ENCODE measurements at regions not wholly inside any gene's neighbourhood (a gene's known extent, or its start where the extent isn't known, plus 50 kb on each side); places are given as distances from the start of the nearest gene placed in this dataset.

DNA sequence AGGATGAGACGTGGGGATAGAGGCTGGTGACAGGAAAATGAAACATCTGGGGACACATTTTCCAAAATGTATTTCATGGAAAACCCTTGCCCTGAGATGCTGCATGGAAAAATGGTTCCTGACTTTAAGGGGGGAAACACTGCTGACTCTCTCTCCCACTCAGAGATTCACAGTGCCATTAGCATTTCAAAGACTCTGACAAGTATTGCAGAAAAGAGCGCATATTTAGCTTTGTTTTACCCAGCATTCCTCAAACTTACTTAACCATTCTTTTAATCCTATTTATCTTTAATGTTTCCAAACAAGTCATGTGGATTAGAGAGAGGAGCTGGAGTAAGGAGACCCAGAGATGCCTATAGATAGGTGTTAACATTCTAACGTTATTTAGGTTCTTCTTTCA lies 141.8 kb upstream of the DYRK2 start:
- TF ChIP-seq NR2C2 (CRISPR knock-in tag; IDR thresholded peaks at IDR 0.05) (no peak), NR2C2 (tag; IDR thresholded peaks at IDR 0.05) (no peak), ZNF384 (IDR thresholded peaks at IDR 0.05; ENCODE audit: low read depth, low read length) (no peak), TBL1XR1 (IDR thresholded peaks at IDR 0.05; ENCODE audit: low read length in 2 of 2) (no peak), SMARCB1 (IDR thresholded peaks at IDR 0.05; ENCODE audit: insufficient read length, low read depth) (no peak), SMAD4 (CRISPR knock-in tag; conservative IDR thresholded peaks at IDR 0.05) (no peak), DDX20 (tag; IDR thresholded peaks at IDR 0.05; ENCODE audit: low read depth) (no peak), GMEB1 (CRISPR knock-in tag; IDR thresholded peaks at IDR 0.05) (no peak), HNRNPK (IDR thresholded peaks at IDR 0.05; ENCODE audit: low read depth, low read length, poor library complexity, severe bottlenecking) (no peak), FOXJ3 (CRISPR knock-in tag; IDR thresholded peaks at IDR 0.05) (no peak)
- TF ChIP-seq, protein P1, sequence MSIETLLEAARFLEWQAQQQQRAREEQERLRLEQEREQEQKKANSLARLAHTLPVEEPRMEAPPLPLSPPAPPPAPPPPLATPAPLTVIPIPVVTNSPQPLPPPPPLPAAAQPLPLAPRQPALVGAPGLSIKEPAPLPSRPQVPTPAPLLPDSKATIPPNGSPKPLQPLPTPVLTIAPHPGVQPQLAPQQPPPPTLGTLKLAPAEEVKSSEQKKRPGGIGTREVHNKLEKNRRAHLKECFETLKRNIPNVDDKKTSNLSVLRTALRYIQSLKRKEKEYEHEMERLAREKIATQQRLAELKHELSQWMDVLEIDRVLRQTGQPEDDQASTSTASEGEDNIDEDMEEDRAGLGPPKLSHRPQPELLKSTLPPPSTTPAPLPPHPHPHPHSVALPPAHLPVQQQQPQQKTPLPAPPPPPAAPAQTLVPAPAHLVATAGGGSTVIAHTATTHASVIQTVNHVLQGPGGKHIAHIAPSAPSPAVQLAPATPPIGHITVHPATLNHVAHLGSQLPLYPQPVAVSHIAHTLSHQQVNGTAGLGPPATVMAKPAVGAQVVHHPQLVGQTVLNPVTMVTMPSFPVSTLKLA (conservative IDR thresholded peaks at IDR 0.05): no peak
- Histone ChIP-seq H3K4me1 (replicated peaks in 1 of 2; ENCODE audit: control insufficient read depth in 2 of 2, insufficient read depth in 2 of 2, low read length in 2 of 2) (no peaks in the 10 kb centered on the region), H3K9me1 (ENCODE audit: control insufficient read depth, insufficient read depth, low read length) (no peaks in the 10 kb centered on the region), H3K36me3 (ENCODE audit: control insufficient read depth, insufficient read depth, low read length) (no peaks in the 10 kb centered on the region), H3K4me2 (ENCODE audit: insufficient read depth, low read length) (no peak overlapping the region), H4K20me1 (replicated peaks; ENCODE audit: control insufficient read depth, insufficient read depth, low read length) (no peaks in the 10 kb centered on the region), H3K79me2 (ENCODE audit: control insufficient read depth, insufficient read depth, low read length) (no peaks in the 10 kb centered on the region), H3K27ac (ENCODE audit: extremely low read depth, low read depth, low read length) (no peak overlapping the region), H2AFZ (ENCODE audit: low read depth, low read length) (no peak overlapping the region), H3K27me3 (ENCODE audit: control insufficient read depth in 2 of 2, insufficient read depth in 2 of 2, low read length in 2 of 2) (0 out of 5 replicates have a peak, but pooled peaks cover 0 to 4% of the 10 kb centered on the region in 2 experiments), H3K9ac (ENCODE audit: insufficient read depth in 1 of 2, low read depth in 2 of 2, low read length in 2 of 2) (no peak overlapping the region), H3K9me3 (replicated peaks; ENCODE audit: control insufficient read depth, insufficient read depth, low read depth, low read length) (no peaks in the 10 kb centered on the region), H3K4me3 (no peak overlapping the region)
- 0% methylated on average over 3 of the region's 3 CpGs for WGBS (ENCODE audit: insufficient coverage, low coverage, missing lambda C conversion rate)
- no TSS peak for BruUV-seq (replicated peaks)
- POLR2A ChIA-PET: no interaction called here
- ATAC-seq (no peak), FAIRE-seq (no peak), DNase-seq (ENCODE audit: extremely low read depth in 1 of 4, low spot score in 3 of 4) (no peak)
- CTCF ChIA-PET (ENCODE audit: low intra/inter-chr PET ratio): no interaction called here
- in situ Hi-C loops (cut with MboI) (no loop called here), intact Hi-C loops (cut with micrococcal nuclease) (no loop called here)

Measured in K562 (cell line).